B cell (primary cell): ENCODE measurements at regions not wholly inside any gene's neighbourhood (a gene's known extent, or its start where the extent isn't known, plus 50 kb on each side); places are given as distances from the start of the nearest gene placed in this dataset. TPM values are rescaled to one million over a fixed set of nuclear protein-coding genes. Genes with fewer than 3 reads are reported as not detected.

Experiments
- ATAC-seq: fragments of 200-7000 bp; cut with Tn5 transposase; one replicate; pipeline ENCODE4 v1.10.0; 2021; ENCODE audit warnings: low read depth, mild to moderate bottlenecking, moderate number of reproducible peaks, moderate library complexity
- CTCF ChIA-PET: fragments of 350-600 bp; sonication (Branson Sonifier 250); formaldehyde crosslinking; loops from one replicate; lab custom pipeline; 2021; ENCODE audit warnings: antibody characterized with exemption, inconsistent platforms; lab: Charles Lee
- POLR2A ChIA-PET: fragments of 350-600 bp; sonication (Branson Sonifier 250); formaldehyde crosslinking; loops from one replicate; lab custom pipeline; 2021; ENCODE audit warnings: antibody characterized with exemption; lab: Charles Lee
- DNase-seq: peaks from one replicate; pipeline ENCODE4 v3.0.0; 2013
- H2AFZ ChIP-seq: 2 replicates; pipeline ENCODE4 v1.6.1; 2012; ENCODE audit warnings: mild to moderate bottlenecking, low read depth, low read length; ENCODE audit not compliant: insufficient read depth, poor library complexity, severe bottlenecking
- H3K27ac ChIP-seq, 2 donors: 1 replicate in 1 of 2; 2 replicates in 1 of 2; pipeline ENCODE4 v1.5.1; 2012 to 2013; ENCODE audit warnings: low read length in 2 of 2, mild to moderate bottlenecking in 2 of 2, moderate library complexity in 1 of 2
- H3K27me3 ChIP-seq, 4 experiments: fragments of 200-600 bp in 1 of 4; sonication (generic) in 1 of 4; replicated peaks in 1 of 4; 1 replicate in 2 of 4; 2 replicates in 2 of 4; pipeline versions ENCODE4 v1.6.1 to v1.7.0; 2013 to 2016; ENCODE audit warnings: low read length in 3 of 4, mild to moderate bottlenecking in 2 of 4, mixed read lengths in 1 of 4, moderate library complexity in 1 of 4; ENCODE audit not compliant: insufficient read depth in 4 of 4, control insufficient read depth in 3 of 4; ENCODE audit errors: control extremely low read depth in 1 of 4
- H3K36me3 ChIP-seq, 2 experiments: replicated peaks in 1 of 2; 1 replicate in 1 of 2; 2 replicates in 1 of 2; pipeline versions ENCODE4 v1.6.1 to v1.7.1; 2013; ENCODE audit warnings: low read length in 1 of 2; ENCODE audit not compliant: insufficient read depth in 2 of 2, control insufficient read depth in 1 of 2; ENCODE audit errors: control extremely low read depth in 1 of 2, extremely low read depth in 1 of 2
- H3K4me1 ChIP-seq, 2 donors: fragments of 200-600 bp in 1 of 2; sonication (generic) in 1 of 2; 1 replicate in 1 of 2; 2 replicates in 1 of 2; pipeline versions ENCODE4 v1.5.1 to v1.6.1; 2013 to 2017; ENCODE audit warnings: low read length in 2 of 2; ENCODE audit not compliant: control insufficient read depth in 2 of 2, insufficient read depth in 2 of 2
- H3K4me2 ChIP-seq: replicated peaks from 2 replicates; pipeline ENCODE3; 2012; ENCODE audit warnings: mild to moderate bottlenecking, low read depth, low read length; ENCODE audit not compliant: poor library complexity, severe bottlenecking
- H3K4me3 ChIP-seq, 5 experiments: fragments of 200-600 bp in 1 of 5; sonication (generic) in 1 of 5; 1 replicate in 3 of 5; 2 replicates in 2 of 5; pipeline versions ENCODE4 v1.5.1 to v1.7.0; 2011 to 2016; ENCODE audit warnings: low read length in 4 of 5, mild to moderate bottlenecking in 4 of 5, low read depth in 2 of 5, control low read depth in 1 of 5, moderate library complexity in 1 of 5; ENCODE audit not compliant: insufficient read depth in 1 of 5; ENCODE audit errors: control extremely low read depth in 1 of 5, extremely low read depth in 1 of 5
- H3K79me2 ChIP-seq: fragments of 200-600 bp; sonication (generic); one replicate; pipeline ENCODE4 v1.6.0; 2016; ENCODE audit warnings: low read length; ENCODE audit not compliant: control insufficient read depth, insufficient read depth
- H3K9ac ChIP-seq: fragments of 200-600 bp; sonication (generic); 2 replicates; pipeline ENCODE4 v1.6.1; 2017; ENCODE audit warnings: mild to moderate bottlenecking, low read length, moderate library complexity
- H3K9me3 ChIP-seq, 3 donors: one replicate each; pipeline versions ENCODE4 v1.6.1 to v1.7.1; 2013; ENCODE audit warnings: low read length in 2 of 3; ENCODE audit not compliant: control insufficient read depth in 2 of 3, insufficient read depth in 1 of 3; ENCODE audit errors: control extremely low read depth in 1 of 3
- H4K20me1 ChIP-seq: 2 replicates; pipeline ENCODE4 v1.6.0; 2012; ENCODE audit warnings: mild to moderate bottlenecking, low read length; ENCODE audit not compliant: insufficient read depth, control insufficient read depth, poor library complexity, severe bottlenecking
- H3K27ac Mint-ChIP-seq: one replicate; pipeline ENCODE4 v1.8.0; 2021; ENCODE audit warnings: mixed read lengths
- H3K27me3 Mint-ChIP-seq: one replicate; pipeline ENCODE4 v1.8.0; 2021; ENCODE audit warnings: mixed read lengths
- H3K4me1 Mint-ChIP-seq: one replicate; pipeline ENCODE4 v1.8.0; 2021; ENCODE audit warnings: mixed read lengths
- H3K4me3 Mint-ChIP-seq: one replicate; pipeline ENCODE4 v1.8.0; 2021; ENCODE audit warnings: mixed read lengths
- H3K9me3 Mint-ChIP-seq: one replicate; pipeline ENCODE4 v1.8.0; 2022; ENCODE audit warnings: mixed read lengths; ENCODE audit not compliant: insufficient read depth
- EZH2 ChIP-seq: IDR thresholded peaks from 2 replicates; pipeline ENCODE4 v1.6.1; 2012; ENCODE audit warnings: borderline replicate concordance, low read depth, mild to moderate bottlenecking, moderate library complexity, low read length; ENCODE audit not compliant: insufficient read depth, poor library complexity, severe bottlenecking
- intact Hi-C: fragments of 100-400 bp; cut with micrococcal nuclease; formaldehyde crosslinking; loops from one replicate; pipeline ENCODE4 v1.10.0; 2022
- small RNA-seq: library from RNA; depleted of rRNA; stranded (forward); fragments of <200 nt; gene quantifications from one replicate; pipeline ENCODE3, GENCODE V24; 2012; ENCODE audit warnings: low replicate concordance, low read depth; ENCODE audit not compliant: insufficient read length
- TF ChIP-seq, protein P1 (sequence below): fragments of 200-600 bp; IDR thresholded peaks from one replicate; pipeline ENCODE4 v1.8.0; 2022; ENCODE audit warnings: antibody characterized with exemption, mild to moderate bottlenecking

GRCh38 chr5:100965291-100965690 is 62.2 kb upstream of the ST8SIA4 start:
- H2AFZ ChIP-seq: no peak overlapping the region
- no peak for TF ChIP-seq EZH2
- TF ChIP-seq, protein P1, sequence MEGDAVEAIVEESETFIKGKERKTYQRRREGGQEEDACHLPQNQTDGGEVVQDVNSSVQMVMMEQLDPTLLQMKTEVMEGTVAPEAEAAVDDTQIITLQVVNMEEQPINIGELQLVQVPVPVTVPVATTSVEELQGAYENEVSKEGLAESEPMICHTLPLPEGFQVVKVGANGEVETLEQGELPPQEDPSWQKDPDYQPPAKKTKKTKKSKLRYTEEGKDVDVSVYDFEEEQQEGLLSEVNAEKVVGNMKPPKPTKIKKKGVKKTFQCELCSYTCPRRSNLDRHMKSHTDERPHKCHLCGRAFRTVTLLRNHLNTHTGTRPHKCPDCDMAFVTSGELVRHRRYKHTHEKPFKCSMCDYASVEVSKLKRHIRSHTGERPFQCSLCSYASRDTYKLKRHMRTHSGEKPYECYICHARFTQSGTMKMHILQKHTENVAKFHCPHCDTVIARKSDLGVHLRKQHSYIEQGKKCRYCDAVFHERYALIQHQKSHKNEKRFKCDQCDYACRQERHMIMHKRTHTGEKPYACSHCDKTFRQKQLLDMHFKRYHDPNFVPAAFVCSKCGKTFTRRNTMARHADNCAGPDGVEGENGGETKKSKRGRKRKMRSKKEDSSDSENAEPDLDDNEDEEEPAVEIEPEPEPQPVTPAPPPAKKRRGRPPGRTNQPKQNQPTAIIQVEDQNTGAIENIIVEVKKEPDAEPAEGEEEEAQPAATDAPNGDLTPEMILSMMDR: no peak
- no peaks in the 10 kb centered on the region for H3K27me3 ChIP-seq

More at GRCh38 chr5:100965291-100965690, 62.2 kb upstream of the ST8SIA4 start:
- Mint-ChIP-seq H3K4me1 (no peaks in the 10 kb centered on the region), H3K27me3 (peaks cover 9% of the 10 kb centered on the region), H3K9me3 (peaks cover 4% of the 10 kb centered on the region), H3K4me3 (no peak overlapping the region), H3K27ac (no peak overlapping the region)
- ChIA-PET CTCF (no interaction called here), POLR2A (no interaction called here)
- ATAC-seq: no peak
- H3K4me1 ChIP-seq: no peaks in the 10 kb centered on the region
- DNase-seq: no peak
- H3K9me3 ChIP-seq: peaks cover 0 to 1% (median 0%) of the 10 kb centered on the region in 3 donors
- intact Hi-C loops: no loop called here
- H3K27ac ChIP-seq: no peak overlapping the region
- no peaks in the 10 kb centered on the region for H4K20me1 ChIP-seq
- H3K4me2 ChIP-seq: no peak overlapping the region
- H3K36me3 ChIP-seq: no peaks in the 10 kb centered on the region
- H3K4me3 ChIP-seq: no peak overlapping the region
- H3K9ac ChIP-seq: no peak overlapping the region
- no peaks in the 10 kb centered on the region for H3K79me2 ChIP-seq

Small RNA genes in the stretch of these regions (small RNA-seq; reads per million reads assigned to genes)
- not detected for gene RN7SL802P
- 2.5 reads per million, percentile 32 among the genes with 10 or more reads in this experiment for gene RNA5SP188
